ENCODE measurements at regions not wholly inside any gene's neighbourhood (a gene's known extent, or its start where the extent isn't known, plus 50 kb on each side); places are given as distances from the start of the nearest gene placed in this dataset.

DNA sequence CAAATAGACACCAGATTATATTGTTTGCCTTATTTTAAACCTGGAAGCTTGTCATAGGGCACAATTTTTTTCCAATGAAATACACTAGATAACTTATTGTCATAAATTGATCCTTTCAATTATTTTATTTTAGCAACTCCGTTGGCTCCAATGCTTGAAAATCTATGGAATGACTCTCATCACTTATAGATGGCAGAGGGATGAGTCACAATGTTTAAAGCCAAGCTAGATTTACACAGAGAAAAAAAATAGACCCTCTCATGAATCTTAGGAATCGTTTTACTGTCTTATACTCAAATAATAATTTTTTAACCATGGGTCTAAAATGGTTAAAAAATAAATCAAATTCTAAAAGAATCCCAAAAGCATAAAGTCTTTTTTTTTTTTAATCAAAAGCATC, 1276.6 kb upstream of the FLRT2 start:
- Histone ChIP-seq H3K27me3 (no peaks in the 10 kb centered on the region), H3K4me3 (no peak overlapping the region), H3K9me3 (replicated peaks in 1 of 3) (no peaks in the 10 kb centered on the region), H3K4me1 (replicated peaks in 1 of 2) (peaks cover 0 to 19% of the 10 kb centered on the region in 2 donors), H3K36me3 (replicated peaks in 1 of 2) (no peaks in the 10 kb centered on the region), H3K27ac (no peak overlapping the region)
- TF ChIP-seq, protein P1, sequence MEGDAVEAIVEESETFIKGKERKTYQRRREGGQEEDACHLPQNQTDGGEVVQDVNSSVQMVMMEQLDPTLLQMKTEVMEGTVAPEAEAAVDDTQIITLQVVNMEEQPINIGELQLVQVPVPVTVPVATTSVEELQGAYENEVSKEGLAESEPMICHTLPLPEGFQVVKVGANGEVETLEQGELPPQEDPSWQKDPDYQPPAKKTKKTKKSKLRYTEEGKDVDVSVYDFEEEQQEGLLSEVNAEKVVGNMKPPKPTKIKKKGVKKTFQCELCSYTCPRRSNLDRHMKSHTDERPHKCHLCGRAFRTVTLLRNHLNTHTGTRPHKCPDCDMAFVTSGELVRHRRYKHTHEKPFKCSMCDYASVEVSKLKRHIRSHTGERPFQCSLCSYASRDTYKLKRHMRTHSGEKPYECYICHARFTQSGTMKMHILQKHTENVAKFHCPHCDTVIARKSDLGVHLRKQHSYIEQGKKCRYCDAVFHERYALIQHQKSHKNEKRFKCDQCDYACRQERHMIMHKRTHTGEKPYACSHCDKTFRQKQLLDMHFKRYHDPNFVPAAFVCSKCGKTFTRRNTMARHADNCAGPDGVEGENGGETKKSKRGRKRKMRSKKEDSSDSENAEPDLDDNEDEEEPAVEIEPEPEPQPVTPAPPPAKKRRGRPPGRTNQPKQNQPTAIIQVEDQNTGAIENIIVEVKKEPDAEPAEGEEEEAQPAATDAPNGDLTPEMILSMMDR (IDR thresholded peaks at IDR 0.05) = no peak
- TF ChIP-seq POLR2A (IDR thresholded peaks at IDR 0.05) = no peak
- 84 to 89% (median 87%) methylated on average over 2 of the region's 2 CpGs for WGBS, 4 donors
- intact Hi-C loops (cut with DNase I) = no loop called here
- no peak for DNase-seq

DNA sequence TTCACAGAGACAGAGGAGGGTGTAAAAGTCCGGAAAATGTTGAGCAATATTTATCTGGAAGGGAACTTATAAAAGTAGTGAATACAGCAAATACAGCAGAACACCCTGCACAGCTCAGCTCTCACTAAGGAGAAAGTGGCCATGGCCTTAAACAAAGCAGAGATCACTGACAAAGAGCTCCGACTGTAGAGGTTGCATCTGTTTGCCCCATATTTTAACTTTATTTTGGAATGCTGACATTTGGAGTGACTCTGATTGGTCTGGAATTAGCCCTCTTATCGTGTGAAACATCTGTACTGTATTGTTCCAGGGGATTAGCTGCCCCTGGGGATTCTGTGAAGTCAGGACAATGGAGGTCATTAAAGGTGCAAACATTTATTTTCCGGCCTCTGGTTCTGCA, 1275.7 kb upstream of the FLRT2 start:
- H3K4me3 ChIP-seq = no peak overlapping the region
- intact Hi-C loops (cut with DNase I) = no loop called here

DNA sequence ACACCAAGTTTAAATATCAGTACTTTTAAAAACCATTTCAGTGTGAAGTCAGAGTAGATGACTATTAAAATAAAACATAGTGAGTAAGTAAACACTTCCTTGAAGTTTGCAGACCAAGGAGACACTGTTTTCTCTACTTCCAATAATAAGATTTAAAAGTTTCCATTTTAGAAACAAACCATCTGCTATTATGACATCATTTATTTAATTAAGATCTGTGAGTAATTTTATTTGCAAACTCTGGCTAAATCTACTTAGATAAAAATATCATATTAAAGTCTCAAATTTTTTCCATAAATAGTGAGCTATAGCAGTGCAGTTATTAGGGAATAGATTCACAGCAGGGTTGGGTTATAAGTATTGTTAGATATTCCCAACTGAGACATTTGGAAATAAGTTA, 1267.0 kb upstream of the FLRT2 start:
- H3K27me3 ChIP-seq = no peaks in the 10 kb centered on the region
- intact Hi-C loops (cut with DNase I) = no loop called here
- no peak for DNase-seq
- TF ChIP-seq POLR2A (IDR thresholded peaks at IDR 0.05) = no peak
- TF ChIP-seq, protein P1 (IDR thresholded peaks at IDR 0.05) = no peak
- no peaks in the 10 kb centered on the region for H3K9me3 ChIP-seq (replicated peaks in 1 of 3)
- no peaks in the 10 kb centered on the region for H3K36me3 ChIP-seq (replicated peaks in 1 of 2)
- H3K4me3 ChIP-seq = no peak overlapping the region
- no peak overlapping the region for H3K27ac ChIP-seq
- H3K4me1 ChIP-seq (replicated peaks in 1 of 2) = no peaks in the 10 kb centered on the region

More for the DNA sequence above, 1275.7 kb upstream of the FLRT2 start:
- WGBS, 4 donors = 30 to 51% (median 39%) methylated on average over 4 of the region's 4 CpGs
- no peaks in the 10 kb centered on the region for H3K27me3 ChIP-seq
- DNase-seq = peak in 3 of 7 donors; percentile 11 to 54 (median 25)
- peak overlapping the region in 1 of 5 donors; percentile 15 for H3K27ac ChIP-seq
- H3K9me3 ChIP-seq (replicated peaks in 1 of 3) = no peaks in the 10 kb centered on the region
- H3K36me3 ChIP-seq (replicated peaks in 1 of 2) = no peaks in the 10 kb centered on the region
- peaks cover 0 to 19% of the 10 kb centered on the region in 2 donors for H3K4me1 ChIP-seq (replicated peaks in 1 of 2)
- TF ChIP-seq, protein P1 (IDR thresholded peaks at IDR 0.05) = no peak
- TF ChIP-seq POLR2A (IDR thresholded peaks at IDR 0.05) = no peak

DNA sequence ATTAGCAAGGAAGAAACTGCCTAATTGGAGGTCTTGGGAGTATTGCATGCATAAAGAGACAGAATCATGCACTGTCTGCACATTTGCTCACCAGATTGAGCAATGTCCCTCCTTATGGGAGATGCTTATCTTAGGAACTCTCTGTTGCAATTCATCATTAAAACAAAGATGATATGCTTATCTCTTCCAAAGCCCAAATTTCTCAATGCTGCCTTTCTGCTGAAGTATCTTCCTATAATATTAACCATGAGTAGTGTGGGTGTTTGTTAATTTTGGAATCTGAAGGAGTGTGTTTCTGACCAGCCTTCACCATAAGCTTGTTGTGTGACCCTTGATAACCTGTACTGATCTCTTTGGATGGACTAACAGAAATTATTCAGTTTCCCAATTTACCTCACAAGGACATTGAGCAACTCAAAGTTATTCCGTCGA, 1257.6 kb upstream of the FLRT2 start:
- H3K27me3 ChIP-seq = no peaks in the 10 kb centered on the region
- H3K4me3 ChIP-seq = no peak overlapping the region
- 30 to 47% (median 34%) methylated on average over 2 of the region's 2 CpGs for WGBS, 4 donors
- no peaks in the 10 kb centered on the region for H3K36me3 ChIP-seq (replicated peaks in 1 of 2)
- intact Hi-C loops (cut with DNase I) = no loop called here
- H3K9me3 ChIP-seq (replicated peaks in 1 of 3) = no peaks in the 10 kb centered on the region
- peaks cover 0 to 21% of the 10 kb centered on the region in 2 donors for H3K4me1 ChIP-seq (replicated peaks in 1 of 2)
- no peak for TF ChIP-seq POLR2A (IDR thresholded peaks at IDR 0.05)
- H3K27ac ChIP-seq = no peak overlapping the region
- DNase-seq = peak in 3 of 7 donors; percentile 13 to 17 (median 14)

DNA sequence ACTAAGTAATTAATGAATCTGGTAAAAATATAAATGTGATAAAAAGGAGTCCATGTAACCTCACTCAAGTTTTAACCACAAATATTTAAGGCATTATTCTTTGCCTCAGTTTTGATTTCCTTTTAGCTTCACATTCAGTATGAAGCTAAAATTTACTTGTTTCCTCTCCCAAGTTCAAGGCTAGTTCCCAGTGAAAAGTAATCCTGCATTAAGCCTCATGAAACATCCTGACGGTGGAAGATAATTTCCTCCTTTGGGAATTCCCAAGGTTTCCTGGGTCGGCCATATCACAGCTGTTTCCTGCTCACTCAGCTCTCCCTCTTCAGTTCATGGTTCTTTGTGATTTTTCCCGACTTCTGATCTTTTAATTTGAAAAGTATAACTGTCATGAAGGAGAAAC, 1256.8 kb upstream of the FLRT2 start:
- no peak for TF ChIP-seq POLR2A (IDR thresholded peaks at IDR 0.05)
- TF ChIP-seq, protein P1 (IDR thresholded peaks at IDR 0.05) = no peak
- H3K4me3 ChIP-seq = no peak overlapping the region
- no peaks in the 10 kb centered on the region for H3K9me3 ChIP-seq (replicated peaks in 1 of 3)
- 30 to 35% (median 32%) methylated on average over 3 of the region's 3 CpGs for WGBS, 4 donors
- no peak overlapping the region for H3K27ac ChIP-seq
- no peak for DNase-seq
- intact Hi-C loops (cut with DNase I) = no loop called here
- H3K27me3 ChIP-seq = no peaks in the 10 kb centered on the region
- H3K4me1 ChIP-seq (replicated peaks in 1 of 2) = peaks cover 0 to 21% of the 10 kb centered on the region in 2 donors
- H3K36me3 ChIP-seq (replicated peaks in 1 of 2) = no peaks in the 10 kb centered on the region
